IMR-90 (cell line): ENCODE measurements at regions not wholly inside any gene's neighbourhood (a gene's known extent, or its start where the extent isn't known, plus 50 kb on each side); places are given as distances from the start of the nearest gene placed in this dataset.

Experiments
- ATAC-seq: fragments of 200-7000 bp; cut with Tn5 transposase; 2 replicates; pipeline ENCODE4 v1.9.1; 2020; ENCODE audit warnings: low read depth, mild to moderate bottlenecking, moderate library complexity
- BruUV-seq: library from RNA; stranded (reverse); fragments of 400-500 nt; replicated peaks from 2 replicates; lab custom pipeline; 2021; lab: Mats Ljungman, UMichigan
- CTCF ChIA-PET: fragments of 300-600 bp; formaldehyde crosslinking; extraction: SDS; loops from one replicate; lab custom pipeline; 2021; ENCODE audit warnings: antibody characterized with exemption; lab: Yijun Ruan, JAX
- POLR2A ChIA-PET: fragments of 300-600 bp; sonication (Branson Sonifier 250); formaldehyde crosslinking; loops from one replicate; lab custom pipeline; 2022; ENCODE audit warnings: antibody characterized with exemption; ENCODE audit not compliant: unreplicated experiment; lab: Charles Lee
- DNase-seq: peaks from one replicate; pipeline ENCODE4 v3.0.0; 2013
- H2AFZ ChIP-seq: replicated peaks from 2 replicates; pipeline ENCODE3; 2013; ENCODE audit warnings: low read length, mild to moderate bottlenecking; ENCODE audit not compliant: poor library complexity
- H2AK5ac ChIP-seq: 2 replicates; pipeline ENCODE4 v1.6.1; 2013; ENCODE audit warnings: low read depth, low read length, inconsistent platforms
- H2AK9ac ChIP-seq: replicated peaks from 2 replicates; pipeline ENCODE3; 2013; ENCODE audit warnings: mild to moderate bottlenecking, low read depth, low read length, moderate library complexity; ENCODE audit not compliant: poor library complexity
- H2BK120ac ChIP-seq: 2 replicates; pipeline ENCODE4 v1.6.1; 2013; ENCODE audit warnings: low read depth, low read length, inconsistent platforms
- H2BK15ac ChIP-seq: 3 replicates; pipeline ENCODE4 v1.6.1; 2013; ENCODE audit warnings: low read depth, low read length, inconsistent platforms
- H2BK20ac ChIP-seq: 2 replicates; pipeline ENCODE4 v1.6.1; 2013; ENCODE audit warnings: low read depth, mild to moderate bottlenecking, inconsistent platforms, low read length, moderate library complexity
- H2BK5ac ChIP-seq: 2 replicates; pipeline ENCODE4 v1.6.1; 2013; ENCODE audit warnings: mild to moderate bottlenecking, low read depth, low read length, inconsistent platforms; ENCODE audit not compliant: poor library complexity, severe bottlenecking
- H3K14ac ChIP-seq: replicated peaks from 2 replicates; pipeline ENCODE4 v1.6.1; 2013; ENCODE audit warnings: low read depth, low read length, inconsistent platforms
- H3K18ac ChIP-seq: 2 replicates; pipeline ENCODE4 v1.6.1; 2013; ENCODE audit warnings: low read depth, low read length, control low read depth
- H3K23ac ChIP-seq: 2 replicates; pipeline ENCODE4 v1.6.1; 2013; ENCODE audit warnings: low read depth, low read length, inconsistent platforms
- H3K27ac ChIP-seq: 2 replicates; pipeline ENCODE4 v1.5.1; 2013; ENCODE audit warnings: mild to moderate bottlenecking, control low read depth, low read length; ENCODE audit not compliant: insufficient read depth
- H3K27me3 ChIP-seq: 2 replicates; pipeline ENCODE4 v1.6.1; 2013; ENCODE audit warnings: low read length; ENCODE audit not compliant: control insufficient read depth, insufficient read depth
- H3K36me3 ChIP-seq: 2 replicates; pipeline ENCODE4 v1.6.1; 2013; ENCODE audit warnings: low read length, mixed read lengths; ENCODE audit not compliant: control insufficient read depth, insufficient read depth
- H3K4ac ChIP-seq: 2 replicates; pipeline ENCODE4 v1.6.1; 2013; ENCODE audit warnings: low read depth, low read length, inconsistent platforms
- H3K4me1 ChIP-seq: 2 replicates; pipeline ENCODE4 v1.6.1; 2013; ENCODE audit warnings: low read length, mixed read lengths; ENCODE audit not compliant: control insufficient read depth, insufficient read depth
- H3K4me2 ChIP-seq: 2 replicates; pipeline ENCODE4 v1.6.1; 2013; ENCODE audit warnings: low read depth, mild to moderate bottlenecking, control low read depth, low read length, moderate library complexity
- H3K4me3 ChIP-seq: 2 replicates; pipeline ENCODE4 v1.5.1; 2013; ENCODE audit warnings: low read depth, mild to moderate bottlenecking, control low read depth, low read length, moderate library complexity; ENCODE audit not compliant: insufficient read depth
- H3K56ac ChIP-seq: 2 replicates; pipeline ENCODE4 v1.6.1; 2013; ENCODE audit warnings: low read length, inconsistent platforms; ENCODE audit not compliant: insufficient read depth; ENCODE audit errors: extremely low read depth
- H3K79me1 ChIP-seq, 2 experiments: 2 replicates each; pipeline ENCODE4 v1.6.1; 2013; ENCODE audit warnings: low read length in 2 of 2, inconsistent platforms in 1 of 2, low read depth in 1 of 2
- H3K9ac ChIP-seq: 2 replicates; pipeline ENCODE4 v1.6.1; 2013; ENCODE audit warnings: low read depth, low read length, control low read depth
- H3K9me1 ChIP-seq: 2 replicates; pipeline ENCODE4 v1.6.1; 2013; ENCODE audit warnings: low read length, inconsistent platforms; ENCODE audit not compliant: insufficient read depth
- H3K9me3 ChIP-seq: 2 replicates; pipeline ENCODE4 v1.6.1; 2013; ENCODE audit warnings: low read length; ENCODE audit not compliant: control insufficient read depth, insufficient read depth
- H4K20me1 ChIP-seq: 2 replicates; pipeline ENCODE4 v1.6.1; 2013; ENCODE audit warnings: low read length, inconsistent platforms; ENCODE audit not compliant: insufficient read depth
- H4K5ac ChIP-seq: 2 replicates; pipeline ENCODE4 v1.6.1; 2013; ENCODE audit warnings: mild to moderate bottlenecking, low read depth, low read length, control low read depth
- H4K8ac ChIP-seq, 2 experiments: 2 replicates each; pipeline ENCODE4 v1.6.1; 2013; ENCODE audit warnings: low read depth in 2 of 2, low read length in 2 of 2, control low read depth in 1 of 2, inconsistent platforms in 1 of 2
- H4K91ac ChIP-seq: 2 replicates; pipeline ENCODE4 v1.6.1; 2013; ENCODE audit warnings: low read depth, low read length, inconsistent platforms; ENCODE audit not compliant: insufficient read depth
- BHLHE40 ChIP-seq: fragments of 150-350 bp; IDR thresholded peaks from 2 replicates; pipeline ENCODE4 v1.6.1; 2016; ENCODE audit warnings: mild to moderate bottlenecking, low read depth, low read length
- CEBPB ChIP-seq: IDR thresholded peaks from 2 replicates; pipeline ENCODE4 v1.6.1; 2012; ENCODE audit warnings: low read depth, low read length, improper control_type of control experiment
- CHD1 ChIP-seq: IDR thresholded peaks from 2 replicates; pipeline ENCODE4 v1.6.1; 2012; ENCODE audit warnings: low read depth, low read length, improper control_type of control experiment
- CTCF ChIP-seq: conservative IDR thresholded peaks from 2 replicates; pipeline ENCODE4 v1.5.1; 2012; ENCODE audit warnings: mild to moderate bottlenecking, low read depth, low read length, improper control_type of control experiment
- ELK1 ChIP-seq: fragments of 150-350 bp; IDR thresholded peaks from 2 replicates; pipeline ENCODE4 v1.6.1; 2016; ENCODE audit warnings: low read depth, mild to moderate bottlenecking, low read length, moderate library complexity, borderline replicate concordance
- FOS ChIP-seq: fragments of 150-350 bp; IDR thresholded peaks from 2 replicates; pipeline ENCODE4 v1.6.1; 2016; ENCODE audit warnings: low read depth, low read length
- MAFK ChIP-seq: IDR thresholded peaks from 2 replicates; pipeline ENCODE4 v1.6.1; 2012; ENCODE audit warnings: low read depth, low read length, improper control_type of control experiment
- MAZ ChIP-seq: IDR thresholded peaks from 2 replicates; pipeline ENCODE4 v1.6.1; 2012; ENCODE audit warnings: low read depth, mild to moderate bottlenecking, low read length, improper control_type of control experiment, moderate library complexity, borderline replicate concordance
- MXI1 ChIP-seq: IDR thresholded peaks from 2 replicates; pipeline ENCODE4 v1.6.1; 2012; ENCODE audit warnings: low read depth, mild to moderate bottlenecking, low read length, moderate library complexity, borderline replicate concordance
- NFE2L2 ChIP-seq: fragments of 150-350 bp; IDR thresholded peaks from 2 replicates; pipeline ENCODE4 v1.6.1; 2016; ENCODE audit warnings: low read depth, mild to moderate bottlenecking, low read length
- POLR2A ChIP-seq: IDR thresholded peaks from 2 replicates; pipeline ENCODE4 v1.6.1; 2012; ENCODE audit warnings: mild to moderate bottlenecking, low read depth, low read length
- RCOR1 ChIP-seq: IDR thresholded peaks from 2 replicates; pipeline ENCODE4 v1.6.1; 2012; ENCODE audit warnings: mild to moderate bottlenecking, low read length, improper control_type of control experiment; ENCODE audit not compliant: insufficient replicate concordance
- dilution Hi-C: fragments of 300-500 bp; cut with HindIII; formaldehyde crosslinking; loops from one replicate; pipeline ENCODE4 v1.14.3; 2018; ENCODE audit warnings: low sequenced_read_pairs; ENCODE audit not compliant: unreplicated experiment
- in situ Hi-C: fragments of 300-500 bp; cut with MboI; formaldehyde crosslinking; loops from 3 replicates; pipeline ENCODE4 v1.14.3; 2019; ENCODE audit warnings: low sequenced_read_pairs, inconsistent platforms, mixed read lengths
- intact Hi-C: fragments of 100-400 bp; cut with micrococcal nuclease; formaldehyde crosslinking; loops from 2 replicates; pipeline ENCODE4 v1.10.0; 2022

- Histone ChIP-seq H3K9me1 (no peaks in the 10 kb centered on the region), H3K18ac (no peak overlapping the region), H3K27ac (no peak overlapping the region), H3K79me1 (no peaks in the 10 kb centered on the region), H3K4ac (no peak overlapping the region), H4K20me1 (no peaks in the 10 kb centered on the region), H3K4me3 (no peak overlapping the region), H2AK9ac (no peak overlapping the region), H3K4me2 (no peak overlapping the region), H2AK5ac (no peak overlapping the region), H3K36me3 (no peaks in the 10 kb centered on the region), H3K9ac (no peak overlapping the region), H3K14ac (no peak overlapping the region), H4K91ac (no peak overlapping the region), H3K56ac (no peak overlapping the region), H2BK15ac (no peak overlapping the region), H2BK120ac (no peak overlapping the region), H3K9me3 (no peaks in the 10 kb centered on the region), H3K4me1 (no peaks in the 10 kb centered on the region; the same call in 1 of the 2 replicates), H2AFZ (no peak overlapping the region), H4K5ac (no peak overlapping the region), H3K23ac (no peak overlapping the region), H2BK5ac (no peak overlapping the region), H3K27me3 (peaks cover 16% of the 10 kb centered on the region), H4K8ac (no peak overlapping the region), H2BK20ac (no peak overlapping the region)
- in situ Hi-C loops, result no loop called here
- dilution Hi-C loops, result no loop called here
- no TSS peak for BruUV-seq
- TF ChIP-seq MAZ, result no peak
- TF ChIP-seq RCOR1, result no peak
- TF ChIP-seq BHLHE40, result no peak
- no peak for TF ChIP-seq MAFK
- no peak for TF ChIP-seq ELK1
- no peak for TF ChIP-seq FOS
- no peak for TF ChIP-seq POLR2A
- no peak for TF ChIP-seq CTCF
- no peak for TF ChIP-seq CHD1
- no peak for TF ChIP-seq CEBPB
- TF ChIP-seq NFE2L2, result no peak
- no peak for TF ChIP-seq MXI1
- POLR2A ChIA-PET, result no interaction called here
- CTCF ChIA-PET, result no interaction called here
- DNase-seq (no peak), ATAC-seq (no peak)
- intact Hi-C loops, result no loop called here
Observed at GRCh38 chr3:124137216-124137615, 145.3 kb upstream of the ROPN1 start.
